Muscle layer of duodenum (tissue), 2 donors: ENCODE measurements at regions not wholly inside any gene's neighbourhood (a gene's known extent, or its start where the extent isn't known, plus 50 kb on each side); places are given as distances from the start of the nearest gene placed in this dataset.
"Not testable (repeated sequence)": the region's sequence is repeated elsewhere in the genome, so short reads cannot be mapped to it uniquely, and the experiment has no call there.

Source experiments
- H3K27ac ChIP-seq: one replicate; pipeline ENCODE4 v1.7.0; 2013; ENCODE audit warnings: mild to moderate bottlenecking, low read length
- H3K27me3 ChIP-seq: one replicate; pipeline ENCODE4 v1.7.0; 2013; ENCODE audit warnings: low read depth, mild to moderate bottlenecking, control low read depth, low read length
- H3K36me3 ChIP-seq, 2 donors: one replicate each; pipeline ENCODE4 v1.7.0; 2013; ENCODE audit warnings: low read length in 2 of 2, control low read depth in 1 of 2, mild to moderate bottlenecking in 1 of 2; ENCODE audit not compliant: insufficient read depth in 2 of 2, control insufficient read depth in 1 of 2
- H3K4me1 ChIP-seq, 2 donors: one replicate each; pipeline ENCODE4 v1.7.0; 2013; ENCODE audit warnings: low read length in 2 of 2, mild to moderate bottlenecking in 2 of 2, control low read depth in 1 of 2, moderate library complexity in 1 of 2; ENCODE audit not compliant: insufficient read depth in 2 of 2, control insufficient read depth in 1 of 2
- H3K4me3 ChIP-seq, 2 donors: one replicate each; pipeline ENCODE4 v1.7.0; 2013; ENCODE audit warnings: low read length in 2 of 2, low read depth in 1 of 2, mild to moderate bottlenecking in 1 of 2
- H3K9me3 ChIP-seq, 2 donors: one replicate each; pipeline ENCODE4 v1.7.0; 2013; ENCODE audit warnings: low read length in 2 of 2, control low read depth in 1 of 2, mild to moderate bottlenecking in 1 of 2; ENCODE audit not compliant: control insufficient read depth in 1 of 2
- donor health status: healthy.

- H3K9me3 ChIP-seq = peaks cover 0 to 4% of the 10 kb centered on the region in 2 donors
- peaks cover 3 to 5% of the 10 kb centered on the region in 2 donors for H3K4me1 ChIP-seq
- no peak overlapping the region for H3K4me3 ChIP-seq
- no peaks in the 10 kb centered on the region for H3K36me3 ChIP-seq
- H3K27ac ChIP-seq = no peak overlapping the region
- H3K27me3 ChIP-seq = no peaks in the 10 kb centered on the region
Observed at GRCh38 chr1:244327533-244327932, 124.2 kb downstream of the ADSS2 start.

DNA sequence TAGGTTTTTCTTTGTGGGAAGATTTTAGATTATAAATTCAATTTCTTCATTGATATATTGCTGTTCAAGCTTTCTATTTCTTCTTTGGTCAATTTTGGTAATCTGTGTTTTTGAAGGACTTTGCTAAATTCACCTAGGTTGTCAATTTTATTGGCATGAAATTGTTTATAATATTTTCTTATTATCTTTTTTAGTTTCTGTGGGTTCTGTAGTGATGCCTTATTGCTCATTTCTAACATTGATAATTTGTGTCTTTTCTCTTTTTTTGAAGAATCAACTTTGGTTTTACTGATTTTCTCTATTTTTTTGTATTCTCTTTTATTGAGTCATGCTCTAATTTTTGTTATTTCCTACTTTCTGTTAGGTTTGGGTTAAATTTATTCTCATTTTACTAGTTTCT is 123.2 kb downstream of the ADSS2 start:
- Histone ChIP-seq H3K27me3 (no peaks in the 10 kb centered on the region), H3K9me3 (peaks cover 0 to 4% of the 10 kb centered on the region in 2 donors), H3K4me3 (no peak overlapping the region), H3K4me1 (no peaks in the 10 kb centered on the region), H3K27ac (no peak overlapping the region), H3K36me3 (no peaks in the 10 kb centered on the region)

- H3K9me3 ChIP-seq = peaks cover 0 to 4% of the 10 kb centered on the region in 2 donors
- H3K36me3 ChIP-seq = no peaks in the 10 kb centered on the region
- no peaks in the 10 kb centered on the region for H3K27me3 ChIP-seq
- H3K4me1 ChIP-seq = no peaks in the 10 kb centered on the region
- no peak overlapping the region for H3K4me3 ChIP-seq
- H3K27ac ChIP-seq = no peak overlapping the region
Observed at GRCh38 chr1:244329591-244330317, 122.0 kb downstream of the ADSS2 start.

- H3K9me3 ChIP-seq = peaks cover 0 to 4% of the 10 kb centered on the region in 2 donors
- no peaks in the 10 kb centered on the region for H3K4me1 ChIP-seq
- no peak overlapping the region for H3K4me3 ChIP-seq
- H3K36me3 ChIP-seq = no peaks in the 10 kb centered on the region
- no peak overlapping the region for H3K27ac ChIP-seq
- H3K27me3 ChIP-seq = no peaks in the 10 kb centered on the region
Observed at GRCh38 chr1:244330318-244330625, 121.4 kb downstream of the ADSS2 start.

- not testable (repeated sequence) for H3K27me3 ChIP-seq
Observed at GRCh38 chr1:244332761-244333160, 118.9 kb downstream of the ADSS2 start.

DNA sequence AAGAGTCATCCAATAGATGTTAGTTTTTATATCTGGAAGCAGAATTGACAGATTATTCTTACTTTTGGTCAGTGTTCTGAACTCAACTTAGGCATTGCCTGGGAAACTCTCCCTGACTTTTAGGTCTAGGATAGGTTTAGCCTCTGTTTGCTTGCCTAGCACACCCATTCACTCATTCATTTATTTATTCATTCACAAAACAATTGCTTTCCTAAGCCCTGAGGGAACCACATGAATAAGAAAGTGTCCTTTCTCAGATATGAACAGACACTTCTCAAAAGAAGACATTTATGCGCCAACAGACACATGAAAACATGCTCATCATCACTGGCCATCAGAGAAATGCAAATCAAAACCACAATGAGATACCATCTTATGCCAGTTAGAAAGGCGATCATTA is 117.4 kb downstream of the ADSS2 start:
- not testable (repeated sequence) for H3K36me3 ChIP-seq, H3K27me3 ChIP-seq, H3K4me3 ChIP-seq, H3K9me3 ChIP-seq, H3K4me1 ChIP-seq, H3K27ac ChIP-seq

More at GRCh38 chr1:244332761-244333160, 118.9 kb downstream of the ADSS2 start:
- H3K9me3 ChIP-seq, H3K27ac ChIP-seq, H3K4me1 ChIP-seq, H3K4me3 ChIP-seq, H3K36me3 ChIP-seq: not testable (repeated sequence)

- H3K27me3 ChIP-seq, H3K4me3 ChIP-seq, H3K36me3 ChIP-seq, H3K4me1 ChIP-seq, H3K9me3 ChIP-seq, H3K27ac ChIP-seq: not testable (repeated sequence)
Observed at GRCh38 chr1:244334842-244335241, 116.9 kb downstream of the ADSS2 start.

DNA sequence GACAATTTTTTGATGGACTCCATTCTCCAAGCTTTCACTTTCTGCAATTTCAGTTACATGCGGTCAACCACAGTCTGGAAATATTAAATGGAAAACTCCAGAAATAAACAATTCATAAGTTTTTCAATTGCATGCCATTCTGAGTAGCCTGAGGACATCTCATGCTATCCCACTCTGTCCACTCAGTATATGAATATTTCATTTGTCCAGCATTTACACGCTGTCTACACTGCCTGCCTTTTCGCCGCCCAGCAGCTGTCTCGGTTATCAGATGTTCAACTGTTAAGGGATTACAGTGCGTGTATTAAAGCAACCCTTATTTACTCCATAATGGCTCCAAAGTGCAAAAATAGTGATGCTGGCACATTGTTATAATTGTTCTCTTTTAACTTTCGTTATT is 116.3 kb downstream of the ADSS2 start:
- Histone ChIP-seq H3K9me3 (no peaks in the 10 kb centered on the region), H3K27ac (no peak overlapping the region)

GRCh38 chr1:244336232-244336899 is 115.3 kb downstream of the ADSS2 start:
- no peak overlapping the region for H3K4me3 ChIP-seq
- no peaks in the 10 kb centered on the region for H3K4me1 ChIP-seq
- no peaks in the 10 kb centered on the region for H3K9me3 ChIP-seq
- no peaks in the 10 kb centered on the region for H3K36me3 ChIP-seq
- H3K27me3 ChIP-seq = no peaks in the 10 kb centered on the region
- no peak overlapping the region for H3K27ac ChIP-seq

More for the DNA sequence above, 116.3 kb downstream of the ADSS2 start:
- Histone ChIP-seq H3K36me3 (no peaks in the 10 kb centered on the region), H3K27me3 (no peaks in the 10 kb centered on the region), H3K4me3 (no peak overlapping the region), H3K4me1 (no peaks in the 10 kb centered on the region)

GRCh38 chr1:244337839-244338238 is 113.9 kb downstream of the ADSS2 start:
- Histone ChIP-seq H3K27me3 (no peaks in the 10 kb centered on the region), H3K4me3 (no peak overlapping the region), H3K4me1 (no peaks in the 10 kb centered on the region), H3K36me3 (no peaks in the 10 kb centered on the region), H3K27ac (no peak overlapping the region), H3K9me3 (no peaks in the 10 kb centered on the region)

DNA sequence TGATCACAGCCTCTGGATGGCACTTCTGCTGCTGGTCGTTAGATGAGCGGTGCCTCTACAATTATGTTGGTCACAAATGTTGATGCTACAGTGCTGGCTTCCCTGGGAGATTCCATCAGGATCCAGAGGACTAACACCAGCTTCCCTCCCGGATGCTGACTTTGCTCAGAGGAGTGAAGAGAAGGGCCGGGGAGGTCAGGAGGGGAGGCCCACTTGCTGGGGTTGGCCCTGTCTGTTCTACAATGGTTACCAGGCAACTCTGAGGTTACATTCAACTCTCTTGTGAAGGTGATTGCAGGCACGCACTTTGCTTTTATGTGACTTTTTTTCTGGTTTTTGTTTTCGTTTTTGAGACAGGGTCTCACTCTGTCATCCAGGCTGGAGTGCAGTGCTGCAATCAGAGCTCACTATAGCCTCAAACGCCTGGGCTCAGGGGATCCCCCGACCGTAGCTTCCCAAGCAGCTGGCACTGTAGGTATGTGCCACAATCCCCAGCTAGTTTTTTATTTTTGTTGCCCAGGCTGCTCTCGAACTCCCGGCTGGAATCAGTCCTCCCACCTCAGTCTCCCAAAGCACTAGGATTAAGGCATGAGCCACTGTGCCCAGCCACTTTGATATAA is 112.5 kb downstream of the ADSS2 start:
- no peaks in the 10 kb centered on the region for H3K9me3 ChIP-seq
- H3K4me3 ChIP-seq = no peak overlapping the region
- H3K4me1 ChIP-seq = no peaks in the 10 kb centered on the region
- H3K27ac ChIP-seq = no peak overlapping the region
- no peaks in the 10 kb centered on the region for H3K27me3 ChIP-seq
- no peaks in the 10 kb centered on the region for H3K36me3 ChIP-seq
